DND-41 (cell line): ENCODE measurements at regions not wholly inside any gene's neighbourhood (a gene's known extent, or its start where the extent isn't known, plus 50 kb on each side); places are given as distances from the start of the nearest gene placed in this dataset.

Source experiments
- ATAC-seq: fragments of 200-7000 bp; cut with Tn5 transposase; 3 replicates; pipeline ENCODE4 v1.9.1; 2021; ENCODE audit warnings: low read depth; ENCODE audit not compliant: insufficient read depth
- DNase-seq: peaks from one replicate; pipeline ENCODE4 v3.0.0-alpha.2; 2020
- H2AFZ ChIP-seq: 2 replicates; pipeline ENCODE4 v1.6.0; 2012; ENCODE audit warnings: low read depth, low read length
- H3K27ac ChIP-seq: 2 replicates; pipeline ENCODE4 v1.5.1; 2012; ENCODE audit warnings: low read length, inconsistent platforms
- H3K27me3 ChIP-seq: fragments of 200-600 bp; sonication (generic); 2 replicates; pipeline ENCODE4 v1.6.0; 2012; ENCODE audit warnings: low read length, mild to moderate bottlenecking, inconsistent platforms; ENCODE audit not compliant: insufficient read depth, poor library complexity
- H3K36me3 ChIP-seq: 2 replicates; pipeline ENCODE4 v1.5.1; 2012; ENCODE audit warnings: low read length, inconsistent platforms; ENCODE audit not compliant: insufficient read depth
- H3K4me1 ChIP-seq: 2 replicates; pipeline ENCODE4 v1.5.1; 2012; ENCODE audit warnings: mild to moderate bottlenecking, low read length; ENCODE audit not compliant: insufficient read depth
- H3K4me2 ChIP-seq: 2 replicates; pipeline ENCODE4 v1.6.0; 2012; ENCODE audit warnings: mild to moderate bottlenecking, moderate library complexity, low read length, inconsistent platforms; ENCODE audit not compliant: insufficient read depth
- H3K4me3 ChIP-seq, 2 experiments: fragments of 200-600 bp in 1 of 2; shearing (Covaris generic) in 1 of 2; 2 replicates each; pipeline ENCODE4 v1.5.1; 2012 to 2016; ENCODE audit warnings: inconsistent platforms in 2 of 2, low read length in 2 of 2, mild to moderate bottlenecking in 2 of 2, low read depth in 1 of 2, moderate library complexity in 1 of 2
- H3K79me2 ChIP-seq: 2 replicates; pipeline ENCODE4 v1.6.0; 2012; ENCODE audit warnings: low read length, inconsistent platforms; ENCODE audit not compliant: insufficient read depth
- H3K9ac ChIP-seq: 2 replicates; pipeline ENCODE4 v1.6.0; 2012; ENCODE audit warnings: low read depth, mild to moderate bottlenecking, inconsistent platforms, low read length, moderate library complexity
- H3K9me3 ChIP-seq: 2 replicates; pipeline ENCODE4 v1.5.1; 2012; ENCODE audit warnings: low read length, moderate library complexity, mild to moderate bottlenecking, inconsistent platforms; ENCODE audit not compliant: insufficient read depth, severe bottlenecking
- H4K20me1 ChIP-seq: 2 replicates; pipeline ENCODE4 v1.6.0; 2012; ENCODE audit warnings: low read length; ENCODE audit not compliant: insufficient read depth
- CTCF ChIP-seq: IDR thresholded peaks from 2 replicates; pipeline ENCODE4 v1.5.1; 2012; ENCODE audit warnings: borderline replicate concordance, low read length, moderate library complexity, mild to moderate bottlenecking; ENCODE audit not compliant: poor library complexity, severe bottlenecking; ENCODE audit errors: extremely low read depth
- EZH2 ChIP-seq: IDR thresholded peaks from 3 replicates; pipeline ENCODE4 v1.6.1; 2012; ENCODE audit warnings: borderline replicate concordance, low read depth, mild to moderate bottlenecking, moderate library complexity, low read length, inconsistent platforms; ENCODE audit not compliant: severe bottlenecking

- Histone ChIP-seq H3K4me3 (no peak overlapping the region), H3K9ac (no peak overlapping the region), H3K4me1 (peaks cover 12% of the 10 kb centered on the region), H3K9me3 (no peaks in the 10 kb centered on the region), H3K4me2 (no peak overlapping the region), H3K79me2 (no peaks in the 10 kb centered on the region), H3K27ac (no peak overlapping the region), H3K36me3 (no peaks in the 10 kb centered on the region), H3K27me3 (no peaks in the 10 kb centered on the region), H4K20me1 (no peaks in the 10 kb centered on the region), H2AFZ (no peak overlapping the region)
- no peak for DNase-seq
- ATAC-seq = no peak
- TF ChIP-seq EZH2 = no peak
- no peak for TF ChIP-seq CTCF
These were observed 89.0 kb upstream of the LPP start for GRCh38 chr3:188064831-188065493.

GRCh38 chr3:188066141-188066540, 87.8 kb upstream of the LPP start:
- Histone ChIP-seq H3K27me3 (no peaks in the 10 kb centered on the region), H3K79me2 (no peaks in the 10 kb centered on the region), H3K4me1 (peaks cover 8% of the 10 kb centered on the region), H3K9ac (no peak overlapping the region), H3K36me3 (no peaks in the 10 kb centered on the region), H3K4me3 (no peak overlapping the region), H3K4me2 (no peak overlapping the region), H3K9me3 (no peaks in the 10 kb centered on the region), H2AFZ (no peak overlapping the region), H3K27ac (no peak overlapping the region), H4K20me1 (no peaks in the 10 kb centered on the region)
- ATAC-seq (no peak), DNase-seq (no peak)
- TF ChIP-seq EZH2 (no peak), CTCF (no peak)

GRCh38 chr3:188067932-188068331, 86.0 kb upstream of the LPP start:
- Histone ChIP-seq H3K79me2 (no peaks in the 10 kb centered on the region), H3K9me3 (no peaks in the 10 kb centered on the region), H3K27ac (no peak overlapping the region), H3K27me3 (no peaks in the 10 kb centered on the region), H3K4me3 (no peak overlapping the region), H4K20me1 (no peaks in the 10 kb centered on the region), H3K4me2 (no peak overlapping the region), H2AFZ (no peak overlapping the region), H3K36me3 (no peaks in the 10 kb centered on the region), H3K9ac (no peak overlapping the region), H3K4me1 (no peaks in the 10 kb centered on the region)
- DNase-seq (no peak), ATAC-seq (no peak)
- TF ChIP-seq EZH2 = no peak
- TF ChIP-seq CTCF = no peak

GRCh38 chr3:188068342-188068741, 85.6 kb upstream of the LPP start:
- Histone ChIP-seq H3K36me3 (no peaks in the 10 kb centered on the region), H3K4me1 (no peaks in the 10 kb centered on the region), H3K27me3 (no peaks in the 10 kb centered on the region), H3K4me2 (no peak overlapping the region), H3K9ac (no peak overlapping the region), H3K27ac (no peak overlapping the region), H3K79me2 (no peaks in the 10 kb centered on the region), H2AFZ (no peak overlapping the region), H3K4me3 (no peak overlapping the region), H3K9me3 (no peaks in the 10 kb centered on the region), H4K20me1 (no peaks in the 10 kb centered on the region)
- DNase-seq = no peak
- no peak for TF ChIP-seq EZH2
- no peak for TF ChIP-seq CTCF
- no peak for ATAC-seq
